ENCODE measurements at regions not wholly inside any gene's neighbourhood (a gene's known extent, or its start where the extent isn't known, plus 50 kb on each side); places are given as distances from the start of the nearest gene placed in this dataset.

DNA sequence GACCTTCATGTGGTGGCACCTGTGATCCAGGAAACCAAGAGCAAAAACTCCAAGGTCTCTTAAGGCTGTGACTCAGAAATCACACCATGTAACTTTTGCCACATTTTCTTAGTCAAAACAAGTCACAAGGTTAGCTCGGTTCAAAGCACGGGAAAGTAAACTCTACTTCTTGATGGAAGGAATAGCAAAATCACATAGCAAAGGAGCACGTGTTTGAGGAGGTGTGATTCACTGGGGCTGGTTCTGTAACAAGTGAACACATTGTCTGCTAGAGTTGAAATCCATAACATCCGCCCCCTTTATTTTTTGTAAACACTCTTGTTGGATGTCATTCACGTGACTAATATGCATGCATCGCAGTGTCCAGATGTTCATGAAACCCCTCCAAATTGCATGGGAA is 415.0 kb upstream of the MAF start:
- peaks cover 9% of the 10 kb centered on the region; the same call in 1 of the 2 replicates for H3K4me1 ChIP-seq
- ChIA-PET CTCF (no interaction called here), POLR2A (no interaction called here)
- Mint-ChIP-seq H3K36me3 (ENCODE audit: insufficient read depth, unreplicated experiment) (no peaks in the 10 kb centered on the region), H3K27me3 (ENCODE audit: insufficient read depth, unreplicated experiment) (no peaks in the 10 kb centered on the region), H3K27ac (ENCODE audit: unreplicated experiment) (no peak overlapping the region), H3K4me1 (ENCODE audit: low read depth, unreplicated experiment) (peaks cover 4% of the 10 kb centered on the region), H3K4me3 (ENCODE audit: unreplicated experiment) (no peak overlapping the region), H3K9me3 (ENCODE audit: unreplicated experiment) (peaks cover 6% of the 10 kb centered on the region)
- DNase-seq, result no peak
- H3K27me3 ChIP-seq (replicated peaks; ENCODE audit: control insufficient read depth, insufficient read depth, low read length), result no peaks in the 10 kb centered on the region
- no peak overlapping the region for H3K4me3 ChIP-seq (ENCODE audit: low read depth, low read length)
- no peaks in the 10 kb centered on the region for H3K36me3 ChIP-seq (ENCODE audit: control insufficient read depth, insufficient read depth, low read length)
- BruUV-seq (replicated peaks), result no TSS peak
- TF ChIP-seq, protein P1, sequence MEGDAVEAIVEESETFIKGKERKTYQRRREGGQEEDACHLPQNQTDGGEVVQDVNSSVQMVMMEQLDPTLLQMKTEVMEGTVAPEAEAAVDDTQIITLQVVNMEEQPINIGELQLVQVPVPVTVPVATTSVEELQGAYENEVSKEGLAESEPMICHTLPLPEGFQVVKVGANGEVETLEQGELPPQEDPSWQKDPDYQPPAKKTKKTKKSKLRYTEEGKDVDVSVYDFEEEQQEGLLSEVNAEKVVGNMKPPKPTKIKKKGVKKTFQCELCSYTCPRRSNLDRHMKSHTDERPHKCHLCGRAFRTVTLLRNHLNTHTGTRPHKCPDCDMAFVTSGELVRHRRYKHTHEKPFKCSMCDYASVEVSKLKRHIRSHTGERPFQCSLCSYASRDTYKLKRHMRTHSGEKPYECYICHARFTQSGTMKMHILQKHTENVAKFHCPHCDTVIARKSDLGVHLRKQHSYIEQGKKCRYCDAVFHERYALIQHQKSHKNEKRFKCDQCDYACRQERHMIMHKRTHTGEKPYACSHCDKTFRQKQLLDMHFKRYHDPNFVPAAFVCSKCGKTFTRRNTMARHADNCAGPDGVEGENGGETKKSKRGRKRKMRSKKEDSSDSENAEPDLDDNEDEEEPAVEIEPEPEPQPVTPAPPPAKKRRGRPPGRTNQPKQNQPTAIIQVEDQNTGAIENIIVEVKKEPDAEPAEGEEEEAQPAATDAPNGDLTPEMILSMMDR (IDR thresholded peaks at IDR 0.05; ENCODE audit: insufficient read depth in 1 of 2, low read depth in 1 of 2, low read length in 1 of 2, severe bottlenecking in 1 of 2, unreplicated experiment in 1 of 2), result no peak
- no peaks in the 10 kb centered on the region for H3K9me3 ChIP-seq
- intact Hi-C loops (cut with micrococcal nuclease; ENCODE audit: unreplicated experiment), result no loop called here

DNA sequence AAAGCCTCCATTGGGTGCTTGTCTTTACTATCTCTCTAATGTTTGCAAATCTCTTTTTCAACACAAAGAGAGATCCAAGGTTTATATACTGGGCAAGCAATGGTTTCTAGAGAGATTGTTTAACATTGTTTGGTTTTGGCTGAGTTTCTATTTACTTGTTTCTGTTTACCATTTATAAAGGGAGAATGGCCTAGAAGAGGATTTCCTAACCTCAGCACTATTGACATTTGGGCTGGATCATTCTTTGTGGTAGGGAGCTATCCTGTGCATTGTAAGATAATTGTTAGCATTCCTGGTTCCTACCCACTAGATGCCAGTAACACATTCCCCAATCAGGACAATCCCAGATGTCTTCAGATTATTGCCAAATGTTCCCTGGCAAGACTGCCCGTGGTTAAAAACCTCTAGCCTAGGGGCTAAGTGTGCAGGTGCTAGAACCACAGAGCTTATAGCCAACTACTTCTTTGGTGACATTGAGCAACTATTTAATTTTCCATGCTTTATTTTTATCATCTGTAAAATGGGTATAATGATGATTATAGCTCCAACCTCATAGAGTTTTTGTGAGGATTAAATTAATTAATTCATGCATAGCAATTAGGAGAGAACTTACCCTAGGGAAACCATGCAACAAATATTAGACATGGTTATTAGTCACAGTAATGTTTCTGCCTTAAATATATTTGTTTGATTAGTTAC is 413.9 kb upstream of the MAF start:
- POLR2A ChIA-PET, result no interaction called here
- DNase-seq, result peak in 1 of 2 experiments; percentile 63
- no peaks in the 10 kb centered on the region for H3K9me3 ChIP-seq

DNA sequence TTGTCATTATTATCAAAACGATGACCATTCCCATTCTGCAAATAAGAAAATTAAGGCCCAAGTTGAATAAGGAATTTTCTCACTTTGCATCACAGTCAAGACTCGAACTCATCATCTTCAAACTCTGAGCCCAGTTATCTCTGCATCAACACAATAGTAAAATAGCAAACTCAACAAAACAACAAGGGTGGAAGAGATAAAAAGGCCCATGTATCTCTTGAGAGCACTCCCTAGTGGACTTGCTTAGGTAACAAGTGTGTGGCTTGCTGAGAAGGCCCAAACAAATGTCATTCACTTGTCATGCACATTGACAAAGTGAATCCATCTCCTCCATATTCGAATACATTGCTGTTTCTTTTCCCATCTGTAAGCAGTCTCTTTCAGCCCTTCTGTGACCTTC is 412.0 kb upstream of the MAF start:
- no peaks in the 10 kb centered on the region for H3K36me3 Mint-ChIP-seq (ENCODE audit: insufficient read depth, unreplicated experiment)
- CTCF ChIA-PET, result no interaction called here
- no peak for DNase-seq
- no peak overlapping the region for H3K4me3 Mint-ChIP-seq (ENCODE audit: unreplicated experiment)
- intact Hi-C loops (cut with micrococcal nuclease; ENCODE audit: unreplicated experiment), result no loop called here
- no peak overlapping the region for H3K27ac Mint-ChIP-seq (ENCODE audit: unreplicated experiment)
- no peaks in the 10 kb centered on the region for H3K27me3 Mint-ChIP-seq (ENCODE audit: insufficient read depth, unreplicated experiment)
- H3K36me3 ChIP-seq (ENCODE audit: control insufficient read depth, insufficient read depth, low read length), result no peaks in the 10 kb centered on the region
- H3K9me3 ChIP-seq, result no peaks in the 10 kb centered on the region
- no peaks in the 10 kb centered on the region for H3K27me3 ChIP-seq (replicated peaks; ENCODE audit: control insufficient read depth, insufficient read depth, low read length)
- no TSS peak for BruUV-seq (replicated peaks)
- peaks cover 13% of the 10 kb centered on the region for H3K4me1 Mint-ChIP-seq (ENCODE audit: low read depth, unreplicated experiment)
- TF ChIP-seq, protein P1 (IDR thresholded peaks at IDR 0.05; ENCODE audit: insufficient read depth in 1 of 2, low read depth in 1 of 2, low read length in 1 of 2, severe bottlenecking in 1 of 2, unreplicated experiment in 1 of 2), result no peak
- H3K9me3 Mint-ChIP-seq (ENCODE audit: unreplicated experiment), result peaks cover 19% of the 10 kb centered on the region
- peaks cover 16% of the 10 kb centered on the region for H3K4me1 ChIP-seq
- POLR2A ChIA-PET, result no interaction called here
- no peak overlapping the region for H3K4me3 ChIP-seq (ENCODE audit: low read depth, low read length)

More for the DNA sequence above, 413.9 kb upstream of the MAF start:
- no TSS peak for BruUV-seq (replicated peaks)
- H3K27me3 Mint-ChIP-seq (ENCODE audit: insufficient read depth, unreplicated experiment), result no peaks in the 10 kb centered on the region
- intact Hi-C loops (cut with micrococcal nuclease; ENCODE audit: unreplicated experiment), result no loop called here
- Histone ChIP-seq H3K4me1 (peaks cover 9% of the 10 kb centered on the region; the same call in 1 of the 2 replicates), H3K36me3 (ENCODE audit: control insufficient read depth, insufficient read depth, low read length) (no peaks in the 10 kb centered on the region), H3K27me3 (replicated peaks; ENCODE audit: control insufficient read depth, insufficient read depth, low read length) (no peaks in the 10 kb centered on the region), H3K4me3 (ENCODE audit: low read depth, low read length) (no peak overlapping the region)
- H3K4me1 Mint-ChIP-seq (ENCODE audit: low read depth, unreplicated experiment), result peaks cover 13% of the 10 kb centered on the region
- H3K27ac Mint-ChIP-seq (ENCODE audit: unreplicated experiment), result no peak overlapping the region
- CTCF ChIA-PET, result interaction anchor here (0.9 kb wide), 1 partner anchor 452 kb away, joined by 3 read pairs; no protein-coding TSS in a partner anchor
- peaks cover 18% of the 10 kb centered on the region for H3K9me3 Mint-ChIP-seq (ENCODE audit: unreplicated experiment)
- TF ChIP-seq, protein P1 (IDR thresholded peaks at IDR 0.05; ENCODE audit: insufficient read depth in 1 of 2, low read depth in 1 of 2, low read length in 1 of 2, severe bottlenecking in 1 of 2, unreplicated experiment in 1 of 2), result no peak
- H3K4me3 Mint-ChIP-seq (ENCODE audit: unreplicated experiment), result no peak overlapping the region
- H3K36me3 Mint-ChIP-seq (ENCODE audit: insufficient read depth, unreplicated experiment), result no peaks in the 10 kb centered on the region

All from Caco-2 (cell line).